WTC11 (cell line): ENCODE measurements at regions not wholly inside any gene's neighbourhood (a gene's known extent, or its start where the extent isn't known, plus 50 kb on each side); places are given as distances from the start of the nearest gene placed in this dataset.

Source experiments
- ELF4 ChIP-seq: sonication (generic); formaldehyde crosslinking; IDR thresholded peaks from 2 replicates; pipeline ENCODE4 v1.8.1; 2022; ENCODE audit warnings: low read depth, mild to moderate bottlenecking, moderate library complexity, missing genetic modification reagents
- GTF2I ChIP-seq: fragments of 250-450 bp; sonication (Bioruptor Pico); conservative IDR thresholded peaks from 2 replicates; pipeline ENCODE4 v1.4.0; 2021; ENCODE audit warnings: mild to moderate bottlenecking
- IRF2 ChIP-seq: sonication (generic); formaldehyde crosslinking; IDR thresholded peaks from 2 replicates; pipeline ENCODE4 v1.8.0; 2022; ENCODE audit warnings: low read depth, missing genetic modification reagents, borderline replicate concordance
- JUN ChIP-seq: sonication (generic); formaldehyde crosslinking; IDR thresholded peaks from 2 replicates; pipeline ENCODE4 v1.8.0; 2023; ENCODE audit warnings: mild to moderate bottlenecking, missing genetic modification reagents
- ZNF317 ChIP-seq: sonication (generic); formaldehyde crosslinking; IDR thresholded peaks from 2 replicates; pipeline ENCODE4 v1.8.1; 2023; ENCODE audit warnings: low read depth, mild to moderate bottlenecking, moderate library complexity, missing genetic modification reagents, borderline replicate concordance
- ZNF423 ChIP-seq: fragments of 250-450 bp; sonication (Bioruptor Pico); IDR thresholded peaks from 2 replicates; pipeline ENCODE4 v2.1.2; 2022; ENCODE audit warnings: mild to moderate bottlenecking, moderate library complexity
- TF ChIP-seq, protein P1 (sequence below): sonication (generic); formaldehyde crosslinking; IDR thresholded peaks from 2 replicates; pipeline ENCODE4 v1.8.0; 2022; ENCODE audit warnings: mild to moderate bottlenecking, missing genetic modification reagents
- TF ChIP-seq, protein P2 (sequence below): sonication (generic); formaldehyde crosslinking; IDR thresholded peaks from 2 replicates; pipeline ENCODE4 v1.8.1; 2023; ENCODE audit warnings: mild to moderate bottlenecking, missing genetic modification reagents, moderate library complexity
- TF ChIP-seq, protein P3 (sequence below): sonication (generic); formaldehyde crosslinking; IDR thresholded peaks from 2 replicates; pipeline ENCODE4 v1.8.0; 2022; ENCODE audit warnings: mild to moderate bottlenecking, missing genetic modification reagents
- TF ChIP-seq, protein P4 (sequence below): fragments of 200-600 bp; IDR thresholded peaks from 2 replicates; pipeline ENCODE4 v1.8.0; 2022; ENCODE audit warnings: antibody characterized with exemption
- TF ChIP-seq, protein P5 (sequence below): sonication (generic); formaldehyde crosslinking; IDR thresholded peaks from 2 replicates; pipeline ENCODE4 v1.8.1; 2023; ENCODE audit warnings: mild to moderate bottlenecking, missing genetic modification reagents, moderate library complexity

DNA sequence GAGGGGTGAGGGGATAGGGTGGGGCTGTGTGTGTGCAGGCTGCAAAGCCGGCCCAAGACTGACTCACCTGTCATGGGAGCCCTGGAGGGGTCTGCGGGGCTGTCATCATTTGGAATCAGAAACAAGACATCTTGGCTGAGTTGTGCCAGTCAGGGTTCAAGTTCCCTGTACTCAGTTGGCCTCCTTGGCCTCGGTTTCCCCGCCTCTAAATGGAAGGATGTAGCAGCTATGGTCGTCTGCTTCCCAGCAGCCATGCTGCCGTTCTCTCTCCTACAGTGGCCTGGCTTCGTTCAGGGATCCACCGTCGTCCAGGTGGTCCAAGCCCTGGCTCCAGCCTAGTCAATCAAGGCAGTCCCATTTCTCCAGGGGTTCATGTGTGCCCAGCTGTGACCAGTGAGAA lies 83.6 kb upstream of the PMEPA1 start:
- TF ChIP-seq ZNF317 (CRISPR knock-in tag) (no peak), GTF2I (CRISPR knock-in tag) (no peak), ZNF423 (CRISPR knock-in tag) (no peak), ELF4 (CRISPR knock-in tag) (no peak), IRF2 (no peak), JUN (CRISPR knock-in tag) (no peak)
- TF ChIP-seq, protein P1, sequence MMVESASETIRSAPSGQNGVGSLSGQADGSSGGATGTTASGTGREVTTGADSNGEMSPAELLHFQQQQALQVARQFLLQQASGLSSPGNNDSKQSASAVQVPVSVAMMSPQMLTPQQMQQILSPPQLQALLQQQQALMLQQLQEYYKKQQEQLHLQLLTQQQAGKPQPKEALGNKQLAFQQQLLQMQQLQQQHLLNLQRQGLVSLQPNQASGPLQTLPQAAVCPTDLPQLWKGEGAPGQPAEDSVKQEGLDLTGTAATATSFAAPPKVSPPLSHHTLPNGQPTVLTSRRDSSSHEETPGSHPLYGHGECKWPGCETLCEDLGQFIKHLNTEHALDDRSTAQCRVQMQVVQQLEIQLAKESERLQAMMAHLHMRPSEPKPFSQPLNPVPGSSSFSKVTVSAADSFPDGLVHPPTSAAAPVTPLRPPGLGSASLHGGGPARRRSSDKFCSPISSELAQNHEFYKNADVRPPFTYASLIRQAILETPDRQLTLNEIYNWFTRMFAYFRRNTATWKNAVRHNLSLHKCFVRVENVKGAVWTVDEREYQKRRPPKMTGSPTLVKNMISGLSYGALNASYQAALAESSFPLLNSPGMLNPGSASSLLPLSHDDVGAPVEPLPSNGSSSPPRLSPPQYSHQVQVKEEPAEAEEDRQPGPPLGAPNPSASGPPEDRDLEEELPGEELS = no peak
- TF ChIP-seq, protein P2, sequence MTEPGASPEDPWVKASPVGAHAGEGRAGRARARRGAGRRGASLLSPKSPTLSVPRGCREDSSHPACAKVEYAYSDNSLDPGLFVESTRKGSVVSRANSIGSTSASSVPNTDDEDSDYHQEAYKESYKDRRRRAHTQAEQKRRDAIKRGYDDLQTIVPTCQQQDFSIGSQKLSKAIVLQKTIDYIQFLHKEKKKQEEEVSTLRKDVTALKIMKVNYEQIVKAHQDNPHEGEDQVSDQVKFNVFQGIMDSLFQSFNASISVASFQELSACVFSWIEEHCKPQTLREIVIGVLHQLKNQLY (CRISPR knock-in tag) = no peak
- TF ChIP-seq, protein P3, sequence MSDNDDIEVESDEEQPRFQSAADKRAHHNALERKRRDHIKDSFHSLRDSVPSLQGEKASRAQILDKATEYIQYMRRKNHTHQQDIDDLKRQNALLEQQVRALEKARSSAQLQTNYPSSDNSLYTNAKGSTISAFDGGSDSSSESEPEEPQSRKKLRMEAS = no peak
- TF ChIP-seq, protein P4, sequence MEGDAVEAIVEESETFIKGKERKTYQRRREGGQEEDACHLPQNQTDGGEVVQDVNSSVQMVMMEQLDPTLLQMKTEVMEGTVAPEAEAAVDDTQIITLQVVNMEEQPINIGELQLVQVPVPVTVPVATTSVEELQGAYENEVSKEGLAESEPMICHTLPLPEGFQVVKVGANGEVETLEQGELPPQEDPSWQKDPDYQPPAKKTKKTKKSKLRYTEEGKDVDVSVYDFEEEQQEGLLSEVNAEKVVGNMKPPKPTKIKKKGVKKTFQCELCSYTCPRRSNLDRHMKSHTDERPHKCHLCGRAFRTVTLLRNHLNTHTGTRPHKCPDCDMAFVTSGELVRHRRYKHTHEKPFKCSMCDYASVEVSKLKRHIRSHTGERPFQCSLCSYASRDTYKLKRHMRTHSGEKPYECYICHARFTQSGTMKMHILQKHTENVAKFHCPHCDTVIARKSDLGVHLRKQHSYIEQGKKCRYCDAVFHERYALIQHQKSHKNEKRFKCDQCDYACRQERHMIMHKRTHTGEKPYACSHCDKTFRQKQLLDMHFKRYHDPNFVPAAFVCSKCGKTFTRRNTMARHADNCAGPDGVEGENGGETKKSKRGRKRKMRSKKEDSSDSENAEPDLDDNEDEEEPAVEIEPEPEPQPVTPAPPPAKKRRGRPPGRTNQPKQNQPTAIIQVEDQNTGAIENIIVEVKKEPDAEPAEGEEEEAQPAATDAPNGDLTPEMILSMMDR = no peak
- TF ChIP-seq, protein P5, sequence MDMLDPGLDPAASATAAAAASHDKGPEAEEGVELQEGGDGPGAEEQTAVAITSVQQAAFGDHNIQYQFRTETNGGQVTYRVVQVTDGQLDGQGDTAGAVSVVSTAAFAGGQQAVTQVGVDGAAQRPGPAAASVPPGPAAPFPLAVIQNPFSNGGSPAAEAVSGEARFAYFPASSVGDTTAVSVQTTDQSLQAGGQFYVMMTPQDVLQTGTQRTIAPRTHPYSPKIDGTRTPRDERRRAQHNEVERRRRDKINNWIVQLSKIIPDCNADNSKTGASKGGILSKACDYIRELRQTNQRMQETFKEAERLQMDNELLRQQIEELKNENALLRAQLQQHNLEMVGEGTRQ (CRISPR knock-in tag) = no peak
